A673 (cell line): ENCODE measurements at regions not wholly inside any gene's neighbourhood (a gene's known extent, or its start where the extent isn't known, plus 50 kb on each side); places are given as distances from the start of the nearest gene placed in this dataset.

Source experiments
- BruUV-seq: library from RNA; stranded (reverse); fragments of 400-500 nt; replicated peaks from 2 replicates; lab custom pipeline; 2021; lab: Mats Ljungman, UMichigan
- CTCF ChIA-PET: fragments of 300-600 bp; sonication (Branson Sonifier 250); formaldehyde crosslinking; loops from one replicate; lab custom pipeline; 2022; ENCODE audit warnings: antibody characterized with exemption; lab: Charles Lee
- POLR2A ChIA-PET: fragments of 300-600 bp; sonication (Branson Sonifier 250); formaldehyde crosslinking; loops from one replicate; lab custom pipeline; 2022; ENCODE audit warnings: antibody characterized with exemption; ENCODE audit not compliant: low non-redundant PET; lab: Charles Lee
- DNase-seq: peaks from one replicate; pipeline ENCODE4 v3.0.0-alpha.2; 2015; ENCODE audit warnings: low spot score
- H3K27ac ChIP-seq: fragments of 200-600 bp; sonication (generic); 2 replicates; pipeline ENCODE4 v1.5.1; 2016; ENCODE audit warnings: mixed run types, low read depth, mild to moderate bottlenecking, mixed read lengths, antibody characterized with exemption, low read length; ENCODE audit not compliant: poor library complexity, severe bottlenecking
- H3K27me3 ChIP-seq: fragments of 200-600 bp; sonication (generic); replicated peaks from 2 replicates; pipeline ENCODE4 v1.6.1; 2017; ENCODE audit warnings: mixed run types, low read depth, mild to moderate bottlenecking, mixed read lengths, antibody characterized with exemption, low read length; ENCODE audit not compliant: insufficient read depth, poor library complexity
- H3K36me3 ChIP-seq: fragments of 200-600 bp; sonication (generic); 2 replicates; pipeline ENCODE4 v1.6.1; 2016; ENCODE audit warnings: mixed run types, mild to moderate bottlenecking, mixed read lengths, antibody characterized with exemption, low read length; ENCODE audit not compliant: insufficient read depth, poor library complexity, severe bottlenecking
- H3K4me1 ChIP-seq: fragments of 200-600 bp; sonication (generic); 2 replicates; pipeline ENCODE4 v1.6.1; 2017; ENCODE audit warnings: mixed run types, mild to moderate bottlenecking, mixed read lengths, antibody characterized with exemption, low read length; ENCODE audit not compliant: insufficient read depth, poor library complexity, severe bottlenecking
- H3K4me3 ChIP-seq: fragments of 200-600 bp; sonication (generic); 2 replicates; pipeline ENCODE4 v1.5.1; 2016; ENCODE audit warnings: low read depth, mixed run types, mild to moderate bottlenecking, mixed read lengths, low read length; ENCODE audit not compliant: poor library complexity, severe bottlenecking
- H3K9me3 ChIP-seq: fragments of 200-600 bp; sonication (generic); 2 replicates; pipeline ENCODE4 v1.6.1; 2016; ENCODE audit warnings: mixed run types, low read depth, mild to moderate bottlenecking, mixed read lengths, antibody characterized with exemption, low read length; ENCODE audit not compliant: poor library complexity, severe bottlenecking
- CTCF ChIP-seq: fragments of 300-800, 200-600 bp; sonication (generic); conservative IDR thresholded peaks from 2 replicates; pipeline ENCODE4 v1.5.1; 2017; ENCODE audit warnings: low read depth, mild to moderate bottlenecking, antibody characterized with exemption, low read length, moderate library complexity, mixed read lengths
- EZH2 ChIP-seq: fragments of 200-600 bp; sonication (generic); IDR thresholded peaks from 2 replicates; pipeline ENCODE4 v1.6.1; 2017; ENCODE audit warnings: borderline replicate concordance, low read depth, mild to moderate bottlenecking, mixed read lengths, antibody characterized with exemption, low read length; ENCODE audit not compliant: poor library complexity, severe bottlenecking
- intact Hi-C: fragments of 100-400 bp; cut with micrococcal nuclease; formaldehyde crosslinking; loops from one replicate; pipeline ENCODE4 v1.10.0; 2022; ENCODE audit not compliant: unreplicated experiment

- ChIA-PET POLR2A (no interaction called here), CTCF (no interaction called here)
- Histone ChIP-seq H3K27ac (no peak overlapping the region), H3K4me1 (no peaks in the 10 kb centered on the region), H3K9me3 (peaks cover 3% of the 10 kb centered on the region), H3K4me3 (no peak overlapping the region), H3K36me3 (no peaks in the 10 kb centered on the region), H3K27me3 (no peaks in the 10 kb centered on the region)
- no TSS peak for BruUV-seq
- no peak for TF ChIP-seq EZH2
- no peak for TF ChIP-seq CTCF
- intact Hi-C loops = no loop called here
- no peak for DNase-seq
Observed at GRCh38 chr10:53572799-53573198, 800.2 kb upstream of the MBL2 start.

GRCh38 chr10:53570221-53570620, 797.6 kb upstream of the MBL2 start:
- intact Hi-C loops = no loop called here
- Histone ChIP-seq H3K4me3 (no peak overlapping the region), H3K36me3 (no peaks in the 10 kb centered on the region), H3K27ac (no peak overlapping the region), H3K27me3 (no peaks in the 10 kb centered on the region), H3K9me3 (peaks cover 11% of the 10 kb centered on the region), H3K4me1 (no peaks in the 10 kb centered on the region)
- TF ChIP-seq CTCF (no peak), EZH2 (no peak)
- no peak for DNase-seq
- POLR2A ChIA-PET = no interaction called here
- BruUV-seq = no TSS peak
- CTCF ChIA-PET = no interaction called here

- ChIA-PET POLR2A (no interaction called here), CTCF (no interaction called here)
Observed at GRCh38 chr10:53569455-53569854, 796.9 kb upstream of the MBL2 start.

More at GRCh38 chr10:53569455-53569854, 796.9 kb upstream of the MBL2 start:
- Histone ChIP-seq H3K27me3 (no peaks in the 10 kb centered on the region), H3K4me3 (no peak overlapping the region), H3K9me3 (peaks cover 11% of the 10 kb centered on the region), H3K36me3 (no peaks in the 10 kb centered on the region), H3K27ac (no peak overlapping the region), H3K4me1 (no peaks in the 10 kb centered on the region)
- intact Hi-C loops = no loop called here
- no peak for DNase-seq
- TF ChIP-seq CTCF = no peak
- TF ChIP-seq EZH2 = no peak
- no TSS peak for BruUV-seq
